NCI-H1930 (cell line): ENCODE measurements at regions not wholly inside any gene's neighbourhood (a gene's known extent, or its start where the extent isn't known, plus 50 kb on each side); places are given as distances from the start of the nearest gene placed in this dataset.
A peak's percentile ranks its signal among the peaks of the same experiment; 100 is the strongest.
"Not testable (repeated sequence)": the region's sequence is repeated elsewhere in the genome, so short reads cannot be mapped to it uniquely, and the experiment has no call there.

Experiments
- DNase-seq, 2 experiments: peaks; one replicate each; lab custom pipeline; 2025; lab: John Stamatoyannopoulos, UW

DNA sequence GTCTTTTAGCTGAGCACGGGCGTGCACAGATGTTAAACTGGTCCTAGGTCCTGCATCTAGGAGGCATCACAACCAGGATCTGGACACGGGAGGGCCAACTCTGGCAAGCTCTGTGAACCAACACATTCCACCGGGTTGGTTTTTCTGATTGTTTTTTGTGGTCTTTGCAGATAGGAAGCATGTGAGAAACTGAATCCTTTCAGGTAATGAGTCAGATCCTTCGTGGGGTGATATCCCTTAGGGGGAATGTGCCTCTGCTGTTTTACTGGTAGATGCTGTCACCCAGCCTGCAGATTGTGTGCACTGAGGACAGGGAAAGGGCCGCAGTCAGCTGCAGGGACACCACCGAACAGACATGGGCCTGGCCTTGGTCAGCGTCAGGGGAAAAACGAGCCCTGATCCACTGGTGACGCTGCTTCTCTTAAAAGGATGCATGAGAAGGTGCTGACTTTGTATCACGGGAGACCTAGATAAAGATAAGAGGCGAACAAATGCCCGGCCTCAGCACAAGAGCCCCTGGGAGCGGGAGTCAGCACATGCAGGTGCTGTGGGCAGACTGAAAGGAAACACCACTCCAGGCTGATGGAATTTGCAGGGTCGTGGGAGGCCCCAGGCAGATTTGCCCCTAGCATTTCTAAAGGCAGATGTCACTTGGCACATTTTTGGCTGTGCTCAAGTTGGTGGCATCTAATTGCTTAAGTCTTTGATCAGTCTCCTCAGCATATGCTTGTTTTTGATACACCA, 51.1 kb downstream of the DOP1B start:
- DNase-seq = no peak

DNA sequence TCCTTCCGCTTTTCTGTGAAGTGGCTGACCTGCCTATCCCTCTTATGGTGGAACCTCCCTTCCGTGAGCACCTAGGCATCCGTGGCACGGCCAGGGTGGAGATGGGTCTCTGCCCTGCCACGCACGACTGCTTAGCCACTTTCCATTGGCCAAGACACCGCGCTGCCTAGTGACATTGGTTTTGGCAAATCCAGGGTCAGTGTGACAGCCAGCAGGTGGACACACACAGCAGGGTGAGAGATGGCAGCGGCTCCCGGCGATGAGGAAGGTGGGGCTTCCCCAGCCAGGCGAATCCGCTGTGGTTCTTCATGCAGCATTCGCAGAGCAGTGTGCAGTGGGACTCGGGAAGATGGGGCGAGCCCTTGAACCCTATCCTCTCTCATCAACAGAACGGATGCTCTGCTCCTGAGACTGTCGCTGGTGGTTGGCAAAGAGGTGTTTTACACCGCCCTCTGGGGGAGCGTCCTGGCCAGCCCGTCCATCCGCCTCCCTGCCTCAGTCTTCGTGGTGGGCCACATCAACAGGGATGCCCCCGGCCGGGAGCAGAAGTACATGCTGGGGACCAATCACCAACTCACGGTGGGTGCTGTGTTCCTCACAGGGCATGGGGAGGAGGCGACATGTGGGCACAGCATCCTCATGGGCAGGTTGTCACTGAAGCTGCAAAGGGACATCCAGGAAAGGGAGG, 51.8 kb downstream of the DOP1B start:
- DNase-seq = no peak

DNA sequence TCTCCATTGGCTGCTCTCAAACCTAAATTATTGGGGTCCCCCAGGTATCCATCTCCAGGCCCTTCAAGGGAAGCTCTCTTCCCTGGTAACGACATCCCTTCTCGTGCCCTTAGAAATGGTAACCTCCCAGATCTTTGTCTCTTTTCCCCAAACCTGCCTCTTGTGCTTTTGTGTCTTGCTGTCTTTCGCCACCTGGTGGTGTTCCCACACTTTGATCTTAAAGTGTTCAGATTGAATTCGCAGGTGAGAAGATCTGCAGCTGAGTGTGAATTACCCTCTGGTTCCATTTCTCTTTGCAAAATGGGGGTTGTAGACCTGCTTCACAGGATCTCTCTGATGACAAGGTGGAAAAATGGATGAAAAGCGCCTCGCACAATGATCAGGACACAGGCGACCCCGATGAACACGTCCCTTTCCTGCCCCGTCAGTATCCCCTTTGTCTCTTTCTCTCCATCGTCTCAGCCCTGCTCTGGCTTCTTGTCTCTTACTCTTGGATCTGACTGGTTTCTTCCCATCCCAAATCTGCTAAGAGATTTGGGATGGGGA, 53.1 kb downstream of the DOP1B start:
- peak in 1 of 2 experiments; percentile 8 for DNase-seq

DNA sequence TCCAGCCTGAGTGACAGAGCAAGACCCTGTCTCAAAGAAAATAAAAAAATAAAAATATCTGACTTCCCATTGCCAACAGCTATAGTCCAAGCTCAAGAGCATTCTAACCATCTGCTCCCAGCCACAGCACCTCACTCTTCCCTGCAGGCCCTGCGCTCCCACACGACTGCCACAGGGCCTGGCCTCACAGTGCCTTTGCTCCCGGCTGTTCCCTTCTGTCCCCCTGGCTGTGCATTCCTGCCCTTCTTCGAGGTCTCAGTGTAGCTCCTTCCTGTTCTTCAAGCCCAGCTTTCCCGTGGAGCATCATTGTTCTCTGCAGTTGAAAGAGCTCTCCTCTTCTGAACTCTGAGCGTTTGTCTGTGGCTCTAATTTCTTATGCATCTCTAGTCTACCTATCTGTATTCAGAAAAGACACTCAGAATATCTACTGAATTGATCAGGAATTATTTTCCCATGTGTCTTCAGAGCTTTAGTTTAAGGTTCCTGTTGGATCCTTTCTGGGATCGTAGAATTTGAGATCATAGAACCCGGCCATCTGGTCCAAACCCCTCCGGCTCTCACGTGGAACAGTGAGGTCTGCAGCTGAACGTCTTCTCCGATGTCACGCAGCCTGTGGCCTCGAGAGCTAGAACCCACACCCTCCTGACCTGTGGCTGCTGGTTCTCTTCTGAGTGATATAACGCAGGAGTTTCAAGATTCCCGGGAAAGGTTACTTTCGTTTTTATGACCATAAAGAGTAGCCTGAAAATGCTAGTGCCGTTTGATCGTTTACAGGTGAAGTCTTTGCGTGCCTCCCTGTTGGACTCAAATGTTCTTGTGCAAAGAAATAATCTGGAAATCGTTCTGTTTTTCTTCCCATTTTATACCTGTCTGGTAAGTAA, 54.4 kb downstream of the DOP1B start:
- DNase-seq = no peak

DNA sequence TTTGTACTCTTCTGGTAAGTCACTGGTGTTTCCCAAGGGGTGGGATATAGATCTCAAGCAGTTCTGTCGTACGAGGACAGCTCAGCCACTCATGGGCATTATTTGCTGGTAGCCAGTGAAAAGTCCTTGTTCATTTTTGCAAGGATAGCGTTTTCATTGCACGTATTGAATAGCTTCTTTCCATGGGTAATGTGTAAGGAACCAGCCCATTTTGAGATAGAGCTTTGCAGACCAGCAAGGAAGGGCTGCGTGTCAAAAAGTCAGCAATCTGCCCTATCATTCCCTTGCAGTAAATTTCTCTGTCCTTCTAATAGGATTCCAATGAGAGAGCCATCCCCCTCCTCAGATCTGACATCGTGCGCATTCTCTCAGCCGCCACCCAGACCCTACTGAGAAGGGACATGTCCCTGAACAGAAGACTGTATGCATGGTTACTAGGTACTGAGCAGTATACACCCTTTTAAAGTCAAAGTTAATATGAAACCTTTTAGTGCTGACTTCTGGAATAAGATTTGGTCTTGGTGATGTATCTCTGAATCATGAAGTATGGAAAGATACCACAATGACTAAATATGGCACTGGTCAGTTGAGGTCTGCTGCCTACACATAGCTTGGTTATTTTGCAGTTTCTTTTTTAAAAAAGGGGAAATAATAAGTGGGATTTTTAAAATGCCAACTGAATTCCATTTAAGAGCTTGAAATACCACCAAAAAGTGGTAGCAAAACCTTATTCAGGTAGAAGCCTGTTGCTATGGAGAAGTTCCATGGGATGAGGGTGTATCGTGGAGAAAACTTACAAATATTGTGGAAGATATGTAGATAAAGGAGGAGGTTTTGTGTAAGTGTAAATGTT, 55.3 kb downstream of the DOP1B start:
- no peak for DNase-seq

DNA sequence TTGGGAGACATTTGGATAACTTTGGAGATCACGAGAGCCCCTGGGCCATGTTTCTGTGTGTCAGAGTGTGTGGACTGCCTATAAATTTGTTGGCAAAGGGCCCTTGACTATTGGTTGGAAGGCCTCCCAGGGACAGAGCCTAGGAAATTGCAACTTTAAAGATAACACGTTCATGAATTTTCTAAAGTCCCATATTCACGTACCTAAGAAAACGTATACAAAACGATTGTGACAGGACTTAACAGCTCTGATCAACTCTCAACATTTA, 55.8 kb downstream of the DOP1B start:
- DNase-seq = no peak

- no peak for DNase-seq
Observed at GRCh38 chr21:36214561-36214960, 57.9 kb downstream of the DOP1B start.

- no peak for DNase-seq
Observed at GRCh38 chr21:36217743-36218142, 61.1 kb downstream of the DOP1B start.

- no peak for DNase-seq
Observed at GRCh38 chr21:36218691-36219090, 62.1 kb downstream of the DOP1B start.

GRCh38 chr21:36223451-36223850, 66.8 kb downstream of the DOP1B start:
- no peak for DNase-seq

DNA sequence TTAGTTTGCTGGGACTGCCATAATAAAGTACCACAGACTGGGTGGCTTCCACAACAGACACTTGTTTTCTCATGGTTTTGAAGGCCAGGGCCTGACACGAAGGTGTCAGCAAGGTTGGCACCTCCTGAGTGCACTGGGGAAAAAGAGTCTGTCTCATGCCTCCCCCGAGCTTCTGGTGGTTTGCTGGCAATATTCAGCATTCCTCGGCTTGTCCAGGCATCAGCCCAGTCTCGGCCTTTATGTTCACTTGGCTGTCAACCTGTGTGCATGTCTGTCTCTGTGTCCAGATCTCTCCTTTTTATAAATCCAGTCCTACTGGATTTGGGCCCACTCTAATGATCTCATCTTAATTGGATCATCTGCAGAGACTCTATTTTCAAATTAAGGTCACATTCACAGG, 72.6 kb downstream of the DOP1B start:
- no peak for DNase-seq

DNA sequence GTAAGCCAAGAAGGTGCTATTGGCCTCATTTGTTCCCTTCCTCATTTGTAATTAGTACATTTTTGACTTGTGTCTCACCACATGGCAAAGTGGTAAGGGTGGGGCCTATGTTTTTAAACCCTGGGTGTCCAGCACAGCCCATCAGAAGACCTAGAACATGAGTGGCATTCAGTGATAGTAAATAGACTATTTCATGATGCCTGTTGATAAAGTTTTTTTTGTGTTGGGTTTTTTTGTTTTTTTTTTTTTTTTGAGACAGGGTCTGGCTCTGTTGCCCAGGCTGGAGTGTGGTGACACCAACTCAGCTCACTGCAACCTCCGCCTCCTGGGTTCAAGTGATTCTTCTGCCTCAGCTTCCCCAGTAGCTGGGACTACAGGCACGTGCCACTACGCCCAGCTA, 74.8 kb downstream of the DOP1B start:
- not testable (repeated sequence) for DNase-seq

DNA sequence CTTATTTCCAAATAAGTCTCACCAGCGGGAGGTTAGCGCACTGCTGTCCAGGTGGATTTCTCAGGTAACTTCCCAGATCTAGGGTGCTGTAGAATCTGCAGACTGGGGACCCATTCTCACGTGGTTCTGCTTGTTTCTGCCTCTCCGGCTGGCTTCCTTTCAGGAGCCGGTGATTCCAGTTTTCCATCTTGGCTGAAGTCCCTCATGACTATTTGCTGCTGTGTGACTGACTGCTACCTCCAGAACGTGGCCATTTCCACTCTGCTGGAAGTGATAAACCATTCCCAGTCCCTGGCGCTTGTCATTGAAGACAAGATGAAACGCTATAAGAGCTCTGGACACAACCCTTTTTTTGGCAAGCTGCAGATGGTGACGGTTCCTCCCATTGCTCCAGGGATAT, 76.0 kb downstream of the DOP1B start:
- no peak for DNase-seq

- DNase-seq = no peak
Observed at GRCh38 chr21:36235058-36235582, 78.5 kb downstream of the DOP1B start.

GRCh38 chr21:36236052-36236730, 79.6 kb downstream of the DOP1B start:
- no peak for DNase-seq

DNA sequence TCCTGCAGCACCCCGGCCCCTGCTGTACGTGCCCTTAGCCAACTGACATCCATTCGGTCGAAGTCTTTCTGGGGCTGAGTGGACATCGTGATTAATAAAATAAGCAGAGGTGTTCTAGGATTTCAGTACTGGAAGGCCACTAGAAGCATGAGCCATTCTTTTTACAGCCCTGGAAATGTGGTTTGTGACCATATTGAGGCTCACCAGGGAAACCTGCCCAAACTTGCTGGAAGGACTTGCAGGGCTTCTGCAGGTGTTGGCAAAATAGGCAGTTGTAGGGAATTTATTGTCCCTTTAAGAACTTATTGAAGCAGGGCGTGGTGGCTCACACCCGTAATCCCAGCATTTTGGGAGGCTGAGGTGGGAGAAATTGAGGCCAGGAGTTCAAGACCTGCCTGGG, 80.8 kb downstream of the DOP1B start:
- DNase-seq = no peak

- DNase-seq = no peak
Observed at GRCh38 chr21:36239585-36239984, 80.4 kb upstream of the MORC3 start.

DNA sequence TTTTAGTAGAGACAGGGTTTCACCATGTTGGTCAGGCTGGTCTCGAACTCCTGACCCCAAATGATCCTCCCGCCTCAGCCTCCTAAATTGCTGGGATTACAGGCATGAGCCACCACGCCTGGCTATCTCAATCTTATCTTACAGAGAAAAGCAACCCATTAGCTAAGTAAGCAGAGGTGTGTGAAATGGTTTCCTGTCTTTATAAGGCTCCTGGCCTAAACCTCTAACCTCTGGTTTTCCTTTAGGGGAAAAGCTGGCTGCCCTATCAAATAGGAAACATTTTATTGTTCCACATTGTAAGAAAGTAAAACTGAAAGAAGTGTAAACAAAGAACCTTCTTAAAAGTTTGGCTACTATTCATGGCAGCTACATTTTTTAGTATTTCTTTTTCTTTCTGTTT, 78.3 kb upstream of the MORC3 start:
- DNase-seq = no peak

- DNase-seq = no peak
Observed at GRCh38 chr21:36245115-36245514, 74.9 kb upstream of the MORC3 start.

DNA sequence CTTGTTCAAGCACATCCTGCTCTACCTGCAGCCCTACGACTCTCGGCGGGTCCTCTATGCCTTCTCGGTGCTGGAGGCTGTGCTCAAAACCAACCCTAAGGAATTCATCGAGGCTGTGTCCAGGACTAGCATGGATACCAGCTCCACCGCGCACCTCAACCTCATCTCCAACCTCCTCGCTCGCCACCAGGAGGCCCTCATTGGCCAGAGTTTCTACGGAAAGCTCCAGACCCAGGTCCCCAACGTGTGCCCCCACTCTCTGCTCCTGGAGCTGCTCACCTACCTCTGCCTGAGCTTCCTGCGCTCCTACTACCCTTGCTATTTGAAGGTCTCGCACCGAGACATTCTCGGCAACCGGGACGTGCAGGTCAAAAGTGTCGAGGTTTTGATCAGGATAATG, 74.3 kb upstream of the MORC3 start:
- no peak for DNase-seq

DNA sequence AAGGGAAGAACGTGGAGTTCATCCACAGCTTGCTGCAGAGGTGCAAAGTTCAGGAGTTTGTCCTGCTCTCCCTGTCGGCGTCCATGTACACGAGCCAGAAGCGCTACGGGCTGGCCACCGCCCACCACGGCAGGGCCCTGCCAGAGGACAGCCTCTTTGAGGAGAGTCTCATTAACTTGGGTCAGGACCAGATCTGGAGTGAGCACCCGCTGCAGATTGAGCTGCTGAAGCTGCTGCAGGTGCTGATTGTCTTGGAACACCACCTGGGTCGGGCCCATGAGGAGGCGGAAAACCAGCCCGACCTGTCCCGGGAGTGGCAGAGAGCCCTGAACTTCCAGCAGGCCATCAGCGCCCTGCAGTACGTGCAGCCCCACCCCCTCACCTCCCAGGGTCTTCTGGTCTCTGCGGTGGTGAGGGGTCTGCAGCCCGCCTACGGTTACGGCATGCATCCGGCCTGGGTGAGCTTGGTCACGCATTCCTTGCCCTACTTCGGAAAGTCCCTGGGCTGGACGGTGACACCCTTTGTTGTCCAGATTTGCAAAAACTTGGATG, 73.8 kb upstream of the MORC3 start:
- DNase-seq = no peak
